Coronary artery (tissue), 2 donors: ENCODE measurements at regions not wholly inside any gene's neighbourhood (a gene's known extent, or its start where the extent isn't known, plus 50 kb on each side); places are given as distances from the start of the nearest gene placed in this dataset.
"Not testable (repeated sequence)": the region's sequence is repeated elsewhere in the genome, so short reads cannot be mapped to it uniquely, and the experiment has no call there.

ENCODE experiments used
- DNase-seq: peaks from one replicate; pipeline ENCODE4 v3.0.0-alpha.2; 2017; ENCODE audit warnings: low spot score
- H3K27ac ChIP-seq, 2 donors: fragments of 200-600 bp; sonication (generic); one replicate each; pipeline ENCODE4 v1.5.1; 2016 to 2019
- H3K4me3 ChIP-seq: fragments of 200-600 bp; sonication (generic); 2 replicates; pipeline ENCODE4 v1.5.1; 2016; ENCODE audit warnings: mild to moderate bottlenecking, moderate library complexity
- TF ChIP-seq, protein P1 (sequence below): fragments of 200-600 bp; sonication (generic); IDR thresholded peaks from one replicate; pipeline ENCODE4 v1.5.1; 2019; ENCODE audit warnings: antibody characterized with exemption

DNA sequence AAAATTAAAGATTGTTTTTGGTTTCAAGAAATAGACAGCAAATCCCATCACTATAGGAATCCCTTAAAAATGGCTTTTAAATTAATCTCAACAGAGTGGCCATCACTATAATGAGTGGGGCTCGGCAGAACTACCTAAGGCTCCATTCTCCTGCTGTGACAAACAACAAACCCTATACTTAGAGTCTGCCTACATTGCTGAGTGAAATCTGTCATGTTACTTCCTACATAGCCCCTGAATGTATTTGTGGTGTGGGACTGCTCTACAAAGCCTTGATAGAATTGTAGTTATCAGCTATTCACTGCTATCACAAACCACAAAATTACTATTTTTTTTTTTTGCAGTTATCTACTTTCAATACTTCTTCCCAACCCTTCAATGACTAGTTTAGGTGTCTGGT lies 538.7 kb upstream of the ATXN7L3B start:
- TF ChIP-seq, protein P1, sequence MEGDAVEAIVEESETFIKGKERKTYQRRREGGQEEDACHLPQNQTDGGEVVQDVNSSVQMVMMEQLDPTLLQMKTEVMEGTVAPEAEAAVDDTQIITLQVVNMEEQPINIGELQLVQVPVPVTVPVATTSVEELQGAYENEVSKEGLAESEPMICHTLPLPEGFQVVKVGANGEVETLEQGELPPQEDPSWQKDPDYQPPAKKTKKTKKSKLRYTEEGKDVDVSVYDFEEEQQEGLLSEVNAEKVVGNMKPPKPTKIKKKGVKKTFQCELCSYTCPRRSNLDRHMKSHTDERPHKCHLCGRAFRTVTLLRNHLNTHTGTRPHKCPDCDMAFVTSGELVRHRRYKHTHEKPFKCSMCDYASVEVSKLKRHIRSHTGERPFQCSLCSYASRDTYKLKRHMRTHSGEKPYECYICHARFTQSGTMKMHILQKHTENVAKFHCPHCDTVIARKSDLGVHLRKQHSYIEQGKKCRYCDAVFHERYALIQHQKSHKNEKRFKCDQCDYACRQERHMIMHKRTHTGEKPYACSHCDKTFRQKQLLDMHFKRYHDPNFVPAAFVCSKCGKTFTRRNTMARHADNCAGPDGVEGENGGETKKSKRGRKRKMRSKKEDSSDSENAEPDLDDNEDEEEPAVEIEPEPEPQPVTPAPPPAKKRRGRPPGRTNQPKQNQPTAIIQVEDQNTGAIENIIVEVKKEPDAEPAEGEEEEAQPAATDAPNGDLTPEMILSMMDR, result no peak
- Histone ChIP-seq H3K27ac (no peak overlapping the region), H3K4me3 (no peak overlapping the region)
- no peak for DNase-seq

DNA sequence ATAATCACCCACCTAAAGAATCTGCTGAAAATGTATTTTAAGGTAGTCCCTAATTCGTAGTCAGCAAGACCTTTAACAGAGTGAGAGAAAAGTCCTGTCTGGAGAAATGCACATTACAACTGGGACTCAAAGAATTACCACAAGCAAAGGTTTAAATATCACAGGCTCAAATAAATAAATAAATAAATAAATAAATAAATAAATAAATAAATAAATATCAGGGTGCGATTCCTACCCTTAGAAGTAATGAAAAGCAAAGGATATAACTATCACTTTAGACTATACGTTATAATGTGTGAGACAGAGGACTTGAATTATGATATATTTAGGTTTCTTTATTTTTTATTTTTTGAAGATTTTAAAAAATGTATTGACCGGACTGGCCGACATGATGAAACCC lies 522.5 kb upstream of the ATXN7L3B start:
- no peak overlapping the region for H3K27ac ChIP-seq
- H3K4me3 ChIP-seq, result no peak overlapping the region
- TF ChIP-seq, protein P1, result no peak
- no peak for DNase-seq

DNA sequence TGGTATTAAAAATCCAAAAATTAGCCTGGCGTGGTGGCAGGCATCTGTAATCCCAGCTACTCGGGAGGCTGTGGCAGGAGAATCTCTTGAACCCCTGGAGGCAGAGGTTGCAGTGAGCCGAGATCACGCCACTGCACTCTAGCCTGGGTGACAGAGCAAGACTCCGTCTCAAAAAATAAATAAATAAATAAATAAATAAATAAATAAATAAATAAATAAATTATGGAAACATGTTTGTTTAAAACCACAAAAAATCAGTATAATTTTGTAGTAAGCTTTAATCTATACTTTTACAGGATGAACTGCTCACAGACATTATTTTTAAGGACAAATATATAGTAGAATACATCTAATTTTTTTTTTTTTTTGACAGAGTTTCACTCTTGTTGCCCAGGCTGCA lies 521.3 kb upstream of the ATXN7L3B start:
- not testable (repeated sequence) for H3K4me3 ChIP-seq, DNase-seq, H3K27ac ChIP-seq

DNA sequence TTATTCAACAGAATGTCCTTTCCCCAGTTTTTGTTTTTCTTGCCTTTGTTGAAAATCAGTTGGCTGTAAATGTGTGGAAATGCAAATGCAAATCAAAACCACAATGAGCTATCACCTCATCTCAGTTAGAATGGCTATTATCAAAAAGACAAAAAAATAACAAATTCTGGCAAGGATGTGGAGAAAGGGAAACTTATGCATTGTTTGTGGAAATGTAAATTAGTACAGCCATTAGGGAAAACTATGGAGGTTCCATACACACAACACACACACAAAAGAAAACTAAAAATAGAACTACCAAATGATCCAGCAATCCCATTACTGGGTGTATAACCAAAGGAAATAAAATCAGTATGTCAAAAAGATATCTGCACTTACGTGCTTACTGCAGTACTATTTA lies 518.8 kb upstream of the ATXN7L3B start:
- TF ChIP-seq, protein P1, result no peak
- no peak for DNase-seq
- Histone ChIP-seq H3K27ac (no peak overlapping the region), H3K4me3 (no peak overlapping the region)

DNA sequence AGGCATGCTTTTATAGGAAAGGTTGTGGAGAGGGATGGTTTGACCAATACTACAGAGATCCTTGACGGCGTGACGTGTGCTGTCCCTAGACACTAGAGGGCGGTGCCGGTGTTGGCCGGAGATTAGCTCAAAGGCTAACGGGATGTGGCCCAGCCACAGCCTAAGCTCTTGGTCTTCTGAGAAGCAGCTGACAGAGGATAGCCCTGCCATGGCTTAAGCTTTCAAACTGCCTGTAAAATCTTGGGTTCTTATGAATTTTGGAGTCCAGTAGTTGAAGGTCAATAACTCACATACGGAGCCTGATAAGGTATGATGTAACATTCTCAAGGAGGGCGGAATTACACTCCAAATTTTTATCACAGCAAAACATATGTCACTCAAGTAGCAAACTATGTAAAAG lies 515.7 kb upstream of the ATXN7L3B start:
- H3K27ac ChIP-seq, result no peak overlapping the region
- DNase-seq, result no peak
- TF ChIP-seq, protein P1, result no peak
- H3K4me3 ChIP-seq, result no peak overlapping the region

DNA sequence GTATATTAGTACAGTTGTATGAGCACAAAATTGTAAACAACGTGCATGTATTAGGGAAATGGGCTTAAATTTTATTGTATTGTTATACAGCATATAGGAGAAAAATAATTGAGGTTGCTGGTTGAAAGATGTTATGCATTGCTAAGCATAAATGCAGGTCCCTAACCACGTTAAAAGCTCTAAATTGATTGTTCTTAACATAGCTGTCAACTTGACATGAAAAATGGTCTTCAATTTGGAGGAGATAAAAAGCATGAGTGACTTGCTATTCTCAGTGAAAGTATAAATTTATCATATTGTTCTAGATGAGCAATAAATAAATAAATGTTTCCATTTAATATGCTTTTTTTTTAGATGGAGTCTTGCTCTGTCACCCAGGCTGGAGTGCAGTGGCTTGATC lies 506.6 kb upstream of the ATXN7L3B start:
- no peak overlapping the region for H3K27ac ChIP-seq
- DNase-seq, result no peak
- TF ChIP-seq, protein P1, result no peak
- no peak overlapping the region for H3K4me3 ChIP-seq

DNA sequence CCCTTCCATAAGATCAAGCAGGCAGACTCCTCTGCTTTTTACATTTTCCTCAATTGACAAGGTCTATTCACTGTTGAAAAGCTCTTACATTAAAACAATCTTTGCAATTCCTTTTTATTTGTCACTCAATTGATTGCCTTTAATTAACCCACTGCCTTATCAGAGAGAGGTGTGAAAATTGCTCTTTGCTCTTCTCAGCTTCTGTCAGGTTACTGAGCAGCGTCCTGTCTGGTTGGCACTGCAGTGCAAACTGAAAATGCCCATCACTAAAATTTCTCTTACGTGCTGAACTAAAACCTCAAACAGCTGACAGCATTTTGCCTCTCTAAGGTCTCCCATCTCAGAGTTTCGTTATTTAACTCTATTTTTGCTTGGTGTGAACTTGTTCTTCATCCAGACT lies 504.1 kb upstream of the ATXN7L3B start:
- TF ChIP-seq, protein P1, result no peak
- no peak for DNase-seq
- H3K4me3 ChIP-seq, result no peak overlapping the region
- no peak overlapping the region for H3K27ac ChIP-seq

DNA sequence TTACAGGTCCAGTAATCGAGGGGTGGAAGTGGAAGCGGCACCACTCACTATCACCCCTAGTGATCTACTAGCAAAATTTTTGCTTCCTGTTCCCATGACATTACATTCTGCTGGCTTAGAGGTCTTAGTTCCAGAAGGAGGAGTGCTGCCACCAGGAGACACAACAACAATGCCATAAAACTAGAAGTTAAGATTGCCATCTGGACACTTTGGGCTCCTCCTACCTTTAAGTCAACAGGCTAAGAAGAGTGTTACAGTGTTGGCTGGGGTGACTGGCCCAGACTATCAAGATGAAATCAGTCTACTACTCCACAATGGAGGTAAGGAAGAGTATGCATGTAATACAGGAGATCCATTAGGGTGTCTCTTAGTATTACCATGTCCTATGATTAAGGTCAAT lies 498.5 kb upstream of the ATXN7L3B start:
- not testable (repeated sequence) for H3K27ac ChIP-seq, DNase-seq, H3K4me3 ChIP-seq
